Right lobe of liver (tissue), 6 donors: ENCODE measurements at regions not wholly inside any gene's neighbourhood (a gene's known extent, or its start where the extent isn't known, plus 50 kb on each side); places are given as distances from the start of the nearest gene placed in this dataset.

Experiments
- ATAC-seq, 4 donors: fragments of 200-7000 bp; cut with Tn5 transposase; one replicate each; pipeline ENCODE4 v1.9.1; 2020; ENCODE audit warnings: mild to moderate bottlenecking in 4 of 4, moderate library complexity in 4 of 4
- DNase-seq, 3 donors: peaks; one replicate each; pipeline ENCODE4 v3.0.0-alpha.2; 2020
- H3K27ac ChIP-seq, 3 donors: fragments of 200-600 bp; one replicate each; pipeline ENCODE4 v1.8.0; 2022
- H3K27me3 ChIP-seq, 2 donors: fragments of 200-600 bp; one replicate each; pipeline ENCODE4 v1.8.0; 2022
- H3K36me3 ChIP-seq, 4 donors: fragments of 200-600 bp; sonication (generic) in 1 of 4; one replicate each; pipeline versions ENCODE4 v1.5.1 to v1.8.0; 2017 to 2022; ENCODE audit warnings: control low read depth in 1 of 4
- H3K4me1 ChIP-seq, 4 donors: fragments of 200-600 bp; sonication (generic) in 1 of 4; one replicate each; pipeline versions ENCODE4 v1.5.1 to v1.8.0; 2017 to 2022; ENCODE audit warnings: control low read depth in 1 of 4
- H3K4me3 ChIP-seq, 3 donors: fragments of 200-600 bp; one replicate each; pipeline ENCODE4 v1.8.0; 2022
- H3K9me3 ChIP-seq, 4 donors: fragments of 200-600 bp; sonication (generic) in 1 of 4; one replicate each; pipeline versions ENCODE4 v1.5.1 to v1.8.0; 2017 to 2022; ENCODE audit warnings: control low read depth in 1 of 4
- CTCF ChIP-seq, 4 donors: fragments of 200-600 bp in 3 of 4; fragments of 450-650 bp in 1 of 4; IDR thresholded peaks; one replicate each; pipeline versions ENCODE4 v1.5.1 to v1.8.0; 2016 to 2022; ENCODE audit warnings: antibody characterized with exemption in 4 of 4, mild to moderate bottlenecking in 2 of 4
- POLR2A ChIP-seq: fragments of 450-650 bp; IDR thresholded peaks from one replicate; pipeline ENCODE4 v1.6.1; 2017; ENCODE audit warnings: antibody characterized with exemption, mild to moderate bottlenecking
- WGBS: methylation state at CpG from one replicate; pipeline ENCODE4 v1.1.6; 2018; ENCODE audit warnings: low coverage, low lambda C conversion rate; ENCODE audit not compliant: insufficient coverage; ENCODE audit errors: missing lambda C conversion rate; 5-methylcytosine and 5-hydroxymethylcytosine counted together
- intact Hi-C, 2 donors: fragments of 100-400 bp; cut with DNase I; formaldehyde crosslinking; loops; one replicate each; pipeline versions ENCODE4 v1.11.2 to v1.14.1; 2022
- donor health status: DM: no; HTN: yes; CAD: no.
- donor health status: DM: no; HTN: no; CAD: no.
- donor health status: DM: no; HTN: no; CAD: no.
- donor health status: DM: no; HTN: yes; CAD: no.
- donor health status: DM: no; HTN: yes; CAD: no.

DNA sequence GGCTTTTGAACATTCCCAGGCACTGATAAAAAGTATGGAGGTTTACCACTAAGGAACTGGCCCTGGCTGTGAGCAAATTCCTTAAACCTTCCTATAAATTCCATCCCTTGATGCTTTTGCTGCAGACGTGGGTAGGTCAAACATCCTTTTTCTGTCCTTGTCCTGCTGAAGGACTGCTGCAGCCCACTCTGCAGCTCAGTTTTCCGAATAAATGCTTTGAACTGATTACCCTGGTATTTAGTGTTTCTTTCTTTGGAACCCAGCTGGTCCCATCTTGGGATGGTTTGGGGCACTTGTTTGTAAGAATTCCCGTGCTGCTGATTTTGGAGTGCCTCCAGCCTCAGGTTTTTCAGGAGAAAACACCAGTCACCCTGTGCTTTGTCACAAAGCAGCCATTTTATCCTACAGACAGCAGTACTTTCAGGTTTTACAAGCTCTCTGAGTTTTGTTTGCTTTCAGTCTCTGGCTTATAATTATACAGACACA is 815.9 kb downstream of the VGLL3 start:
- Histone ChIP-seq H3K4me1 (no peaks in the 10 kb centered on the region), H3K27me3 (no peaks in the 10 kb centered on the region), H3K9me3 (no peaks in the 10 kb centered on the region), H3K27ac (no peak overlapping the region), H3K4me3 (no peak overlapping the region), H3K36me3 (no peaks in the 10 kb centered on the region)
- DNase-seq, result no peak
- WGBS, result 13% methylated on average over 3 of the region's 3 CpGs
- no peak for ATAC-seq
- intact Hi-C loops, result no loop called here
- TF ChIP-seq CTCF (IDR thresholded peaks at IDR 0.05) (no peak), POLR2A (no peak)

GRCh38 chr3:86173401-86173800 is 817.5 kb downstream of the VGLL3 start:
- H3K27me3 ChIP-seq, result no peaks in the 10 kb centered on the region
- intact Hi-C loops, result no loop called here
- H3K4me3 ChIP-seq, result no peak overlapping the region
- ATAC-seq (no peak), DNase-seq (no peak)
- H3K4me1 ChIP-seq, result no peaks in the 10 kb centered on the region
- H3K36me3 ChIP-seq, result no peaks in the 10 kb centered on the region
- H3K9me3 ChIP-seq, result no peaks in the 10 kb centered on the region
- 38% methylated on average over 3 of the region's 3 CpGs for WGBS
- TF ChIP-seq CTCF (IDR thresholded peaks at IDR 0.05) (no peak), POLR2A (no peak)
- H3K27ac ChIP-seq, result no peak overlapping the region

GRCh38 chr3:86168512-86168911 is 822.4 kb downstream of the VGLL3 start:
- Histone ChIP-seq H3K9me3 (no peaks in the 10 kb centered on the region), H3K36me3 (no peaks in the 10 kb centered on the region), H3K27ac (no peak overlapping the region), H3K4me1 (no peaks in the 10 kb centered on the region), H3K27me3 (no peaks in the 10 kb centered on the region), H3K4me3 (no peak overlapping the region)
- intact Hi-C loops, result no loop called here
- TF ChIP-seq CTCF (IDR thresholded peaks at IDR 0.05), result no peak
- no peak for TF ChIP-seq POLR2A
- DNase-seq (no peak), ATAC-seq (no peak)
- WGBS, result 36% methylated on average over 1 of the region's 1 CpG

- TF ChIP-seq CTCF (IDR thresholded peaks at IDR 0.05) (no peak), POLR2A (no peak)
- Histone ChIP-seq H3K36me3 (no peaks in the 10 kb centered on the region), H3K9me3 (no peaks in the 10 kb centered on the region), H3K4me3 (no peak overlapping the region), H3K27me3 (no peaks in the 10 kb centered on the region), H3K27ac (no peak overlapping the region), H3K4me1 (no peaks in the 10 kb centered on the region)
- ATAC-seq (no peak), DNase-seq (no peak)
- WGBS, result 65% methylated on average over 1 of the region's 1 CpG
- intact Hi-C loops, result no loop called here
Observed at GRCh38 chr3:86162521-86162920, 828.4 kb downstream of the VGLL3 start.

GRCh38 chr3:86161493-86161892 is 829.5 kb downstream of the VGLL3 start:
- intact Hi-C loops, result no loop called here
- Histone ChIP-seq H3K36me3 (no peaks in the 10 kb centered on the region), H3K4me3 (no peak overlapping the region), H3K9me3 (no peaks in the 10 kb centered on the region), H3K27me3 (no peaks in the 10 kb centered on the region), H3K4me1 (no peaks in the 10 kb centered on the region), H3K27ac (no peak overlapping the region)
- DNase-seq (no peak), ATAC-seq (no peak)
- WGBS, result 51% methylated on average over 7 of the region's 7 CpGs
- TF ChIP-seq CTCF (IDR thresholded peaks at IDR 0.05), result no peak
- TF ChIP-seq POLR2A, result no peak
